MM.1S (cell line): ENCODE measurements at regions not wholly inside any gene's neighbourhood (a gene's known extent, or its start where the extent isn't known, plus 50 kb on each side); places are given as distances from the start of the nearest gene placed in this dataset.

ENCODE experiments used
- EZH2 ChIP-seq: fragments of 300-600 bp; sonication (generic); optimal IDR thresholded peaks from 2 replicates; pipeline ENCODE3; 2017; ENCODE audit warnings: low read depth, mild to moderate bottlenecking, antibody characterized with exemption, low read length, mixed read lengths
- TF ChIP-seq, protein P1 (sequence below): fragments of 300-600 bp; sonication (generic); IDR thresholded peaks from 2 replicates; pipeline ENCODE4 v1.5.1; 2016; ENCODE audit warnings: antibody characterized with exemption, low read length, mixed read lengths

DNA sequence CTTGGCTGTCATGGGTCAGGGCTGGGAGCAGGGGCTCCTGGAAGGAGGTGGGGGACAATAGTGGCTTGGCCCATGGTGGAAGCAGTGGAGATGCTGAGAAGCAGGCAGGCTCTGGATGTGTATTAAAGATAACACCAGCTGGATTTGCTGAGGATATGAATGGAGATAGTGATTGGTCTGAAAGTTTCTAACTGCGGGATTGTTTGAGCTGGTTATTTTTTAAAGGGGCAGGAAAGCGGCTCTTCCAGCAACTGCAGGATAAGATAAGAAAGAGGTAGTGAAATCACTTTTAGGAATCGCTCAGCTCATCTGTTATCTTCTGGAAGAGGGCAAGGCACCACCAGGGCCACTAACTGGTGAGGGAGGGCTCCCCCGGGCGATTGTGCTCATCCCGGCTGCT, 125.5 kb downstream of the TENT4A start:
- TF ChIP-seq EZH2 = no peak
- TF ChIP-seq, protein P1, sequence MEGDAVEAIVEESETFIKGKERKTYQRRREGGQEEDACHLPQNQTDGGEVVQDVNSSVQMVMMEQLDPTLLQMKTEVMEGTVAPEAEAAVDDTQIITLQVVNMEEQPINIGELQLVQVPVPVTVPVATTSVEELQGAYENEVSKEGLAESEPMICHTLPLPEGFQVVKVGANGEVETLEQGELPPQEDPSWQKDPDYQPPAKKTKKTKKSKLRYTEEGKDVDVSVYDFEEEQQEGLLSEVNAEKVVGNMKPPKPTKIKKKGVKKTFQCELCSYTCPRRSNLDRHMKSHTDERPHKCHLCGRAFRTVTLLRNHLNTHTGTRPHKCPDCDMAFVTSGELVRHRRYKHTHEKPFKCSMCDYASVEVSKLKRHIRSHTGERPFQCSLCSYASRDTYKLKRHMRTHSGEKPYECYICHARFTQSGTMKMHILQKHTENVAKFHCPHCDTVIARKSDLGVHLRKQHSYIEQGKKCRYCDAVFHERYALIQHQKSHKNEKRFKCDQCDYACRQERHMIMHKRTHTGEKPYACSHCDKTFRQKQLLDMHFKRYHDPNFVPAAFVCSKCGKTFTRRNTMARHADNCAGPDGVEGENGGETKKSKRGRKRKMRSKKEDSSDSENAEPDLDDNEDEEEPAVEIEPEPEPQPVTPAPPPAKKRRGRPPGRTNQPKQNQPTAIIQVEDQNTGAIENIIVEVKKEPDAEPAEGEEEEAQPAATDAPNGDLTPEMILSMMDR = no peak
